Breast epithelium (tissue), 3 donors: ENCODE measurements at regions not wholly inside any gene's neighbourhood (a gene's known extent, or its start where the extent isn't known, plus 50 kb on each side); places are given as distances from the start of the nearest gene placed in this dataset.
"Not testable (repeated sequence)": the region's sequence is repeated elsewhere in the genome, so short reads cannot be mapped to it uniquely, and the experiment has no call there.

Source experiments
- POLR2A ChIP-seq: fragments of 450-650 bp; IDR thresholded peaks from one replicate; pipeline ENCODE4 v1.6.1; 2016; ENCODE audit warnings: antibody characterized with exemption, mild to moderate bottlenecking, moderate library complexity
- POLR2AphosphoS5 ChIP-seq, 3 donors: sonication (generic); formaldehyde crosslinking; IDR thresholded peaks; one replicate each; pipeline ENCODE4 v1.6.1; 2017; ENCODE audit warnings: antibody characterized with exemption in 3 of 3
- TF ChIP-seq, protein P1 (sequence below), 3 donors: fragments of 450-650 bp; IDR thresholded peaks; one replicate each; pipeline ENCODE4 v1.5.1; 2016 to 2017; ENCODE audit warnings: antibody characterized with exemption in 3 of 3, mild to moderate bottlenecking in 3 of 3, moderate library complexity in 3 of 3

DNA sequence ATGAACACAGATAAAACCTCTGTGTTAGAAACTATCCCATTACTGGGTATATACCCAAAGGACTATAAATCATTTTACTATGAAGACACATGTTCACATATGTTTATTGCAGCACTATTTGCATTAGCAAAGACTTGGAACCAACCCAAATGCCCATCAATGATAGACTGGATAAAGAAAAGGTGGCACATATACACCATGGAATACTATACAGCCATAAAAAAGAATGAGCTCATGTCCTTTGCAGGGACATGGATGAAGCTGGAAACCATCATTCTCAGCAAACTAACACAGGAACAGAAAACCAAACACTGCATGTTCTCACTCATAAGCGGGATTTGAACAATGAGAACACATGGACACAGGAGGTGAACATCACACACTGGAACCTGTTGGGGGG lies 58.9 kb upstream of the BMAL1 start:
- TF ChIP-seq POLR2A; POLR2AphosphoS5 (IDR thresholded peaks at IDR 0.05): not testable (repeated sequence)
- TF ChIP-seq, protein P1, sequence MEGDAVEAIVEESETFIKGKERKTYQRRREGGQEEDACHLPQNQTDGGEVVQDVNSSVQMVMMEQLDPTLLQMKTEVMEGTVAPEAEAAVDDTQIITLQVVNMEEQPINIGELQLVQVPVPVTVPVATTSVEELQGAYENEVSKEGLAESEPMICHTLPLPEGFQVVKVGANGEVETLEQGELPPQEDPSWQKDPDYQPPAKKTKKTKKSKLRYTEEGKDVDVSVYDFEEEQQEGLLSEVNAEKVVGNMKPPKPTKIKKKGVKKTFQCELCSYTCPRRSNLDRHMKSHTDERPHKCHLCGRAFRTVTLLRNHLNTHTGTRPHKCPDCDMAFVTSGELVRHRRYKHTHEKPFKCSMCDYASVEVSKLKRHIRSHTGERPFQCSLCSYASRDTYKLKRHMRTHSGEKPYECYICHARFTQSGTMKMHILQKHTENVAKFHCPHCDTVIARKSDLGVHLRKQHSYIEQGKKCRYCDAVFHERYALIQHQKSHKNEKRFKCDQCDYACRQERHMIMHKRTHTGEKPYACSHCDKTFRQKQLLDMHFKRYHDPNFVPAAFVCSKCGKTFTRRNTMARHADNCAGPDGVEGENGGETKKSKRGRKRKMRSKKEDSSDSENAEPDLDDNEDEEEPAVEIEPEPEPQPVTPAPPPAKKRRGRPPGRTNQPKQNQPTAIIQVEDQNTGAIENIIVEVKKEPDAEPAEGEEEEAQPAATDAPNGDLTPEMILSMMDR (IDR thresholded peaks at IDR 0.05): not testable (repeated sequence)
